GM18520 (cell line): ENCODE measurements at regions not wholly inside any gene's neighbourhood (a gene's known extent, or its start where the extent isn't known, plus 50 kb on each side); places are given as distances from the start of the nearest gene placed in this dataset.

Experiments used
- ATAC-seq: cut with Tn5 transposase; IDR thresholded peaks from one replicate; pipeline ENCODE4 v1.9.1; 2021; ENCODE audit not compliant: unreplicated experiment

GRCh38 chr14:76927971-76928700 is 100.4 kb downstream of the IRF2BPL start:
- ATAC-seq = no peak

GRCh38 chr14:76926521-76927251 is 100.5 kb downstream of the LRRC74A start:
- no peak for ATAC-seq

GRCh38 chr14:76925097-76925441 is 98.9 kb downstream of the LRRC74A start:
- no peak for ATAC-seq

- ATAC-seq = no peak
Observed at GRCh38 chr14:76924371-76925096, 98.3 kb downstream of the LRRC74A start.

- ATAC-seq = no peak
Observed at GRCh38 chr14:76923431-76924370, 97.5 kb downstream of the LRRC74A start.

GRCh38 chr14:76922584-76922983 is 96.4 kb downstream of the LRRC74A start:
- ATAC-seq = no peak

- no peak for ATAC-seq
Observed at GRCh38 chr14:76922092-76922491, 95.9 kb downstream of the LRRC74A start.

- ATAC-seq = no peak
Observed at GRCh38 chr14:76921088-76921399, 94.8 kb downstream of the LRRC74A start.

GRCh38 chr14:76920331-76921087 is 94.3 kb downstream of the LRRC74A start:
- no peak for ATAC-seq

- ATAC-seq = no peak
Observed at GRCh38 chr14:76919431-76920330, 93.5 kb downstream of the LRRC74A start.
